ENCODE measurements at regions not wholly inside any gene's neighbourhood (a gene's known extent, or its start where the extent isn't known, plus 50 kb on each side); places are given as distances from the start of the nearest gene placed in this dataset.

DNA sequence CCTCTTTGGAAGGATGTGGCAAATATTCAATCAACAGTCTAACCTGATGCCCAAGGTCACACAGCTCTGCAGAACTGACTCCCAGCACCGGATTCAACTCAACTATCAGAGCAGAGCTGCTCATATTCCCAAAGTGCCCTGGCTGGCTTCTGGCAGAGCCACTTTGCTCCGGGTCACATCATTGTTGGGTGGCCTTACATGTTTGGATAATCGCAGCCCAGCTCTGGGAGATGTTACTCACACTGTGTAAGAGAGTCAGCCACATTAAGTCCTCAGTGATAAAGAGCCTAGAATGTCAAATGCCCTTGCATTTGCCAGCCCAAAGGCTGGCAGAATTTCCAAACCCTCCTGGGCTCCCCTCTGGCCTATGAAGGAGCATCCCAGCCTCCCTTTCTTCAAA, 79.8 kb upstream of the PDE1C start:
- DNase-seq (ENCODE audit: low spot score) = no peak
- no peak overlapping the region for H3K4me3 Mint-ChIP-seq (ENCODE audit: unreplicated experiment)
- H3K4me1 Mint-ChIP-seq (ENCODE audit: low read depth) = peaks cover 21% of the 10 kb centered on the region
- no peaks in the 10 kb centered on the region for H3K27me3 Mint-ChIP-seq (ENCODE audit: low read depth)
- no peak overlapping the region for H3K27ac Mint-ChIP-seq (ENCODE audit: unreplicated experiment)
- peaks cover 7% of the 10 kb centered on the region for H3K9me3 Mint-ChIP-seq (ENCODE audit: low read depth)
- peaks cover 3% of the 10 kb centered on the region for H3K36me3 Mint-ChIP-seq (ENCODE audit: low read depth)
- TF ChIP-seq, protein P1, sequence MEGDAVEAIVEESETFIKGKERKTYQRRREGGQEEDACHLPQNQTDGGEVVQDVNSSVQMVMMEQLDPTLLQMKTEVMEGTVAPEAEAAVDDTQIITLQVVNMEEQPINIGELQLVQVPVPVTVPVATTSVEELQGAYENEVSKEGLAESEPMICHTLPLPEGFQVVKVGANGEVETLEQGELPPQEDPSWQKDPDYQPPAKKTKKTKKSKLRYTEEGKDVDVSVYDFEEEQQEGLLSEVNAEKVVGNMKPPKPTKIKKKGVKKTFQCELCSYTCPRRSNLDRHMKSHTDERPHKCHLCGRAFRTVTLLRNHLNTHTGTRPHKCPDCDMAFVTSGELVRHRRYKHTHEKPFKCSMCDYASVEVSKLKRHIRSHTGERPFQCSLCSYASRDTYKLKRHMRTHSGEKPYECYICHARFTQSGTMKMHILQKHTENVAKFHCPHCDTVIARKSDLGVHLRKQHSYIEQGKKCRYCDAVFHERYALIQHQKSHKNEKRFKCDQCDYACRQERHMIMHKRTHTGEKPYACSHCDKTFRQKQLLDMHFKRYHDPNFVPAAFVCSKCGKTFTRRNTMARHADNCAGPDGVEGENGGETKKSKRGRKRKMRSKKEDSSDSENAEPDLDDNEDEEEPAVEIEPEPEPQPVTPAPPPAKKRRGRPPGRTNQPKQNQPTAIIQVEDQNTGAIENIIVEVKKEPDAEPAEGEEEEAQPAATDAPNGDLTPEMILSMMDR (IDR thresholded peaks at IDR 0.05) = no peak

DNA sequence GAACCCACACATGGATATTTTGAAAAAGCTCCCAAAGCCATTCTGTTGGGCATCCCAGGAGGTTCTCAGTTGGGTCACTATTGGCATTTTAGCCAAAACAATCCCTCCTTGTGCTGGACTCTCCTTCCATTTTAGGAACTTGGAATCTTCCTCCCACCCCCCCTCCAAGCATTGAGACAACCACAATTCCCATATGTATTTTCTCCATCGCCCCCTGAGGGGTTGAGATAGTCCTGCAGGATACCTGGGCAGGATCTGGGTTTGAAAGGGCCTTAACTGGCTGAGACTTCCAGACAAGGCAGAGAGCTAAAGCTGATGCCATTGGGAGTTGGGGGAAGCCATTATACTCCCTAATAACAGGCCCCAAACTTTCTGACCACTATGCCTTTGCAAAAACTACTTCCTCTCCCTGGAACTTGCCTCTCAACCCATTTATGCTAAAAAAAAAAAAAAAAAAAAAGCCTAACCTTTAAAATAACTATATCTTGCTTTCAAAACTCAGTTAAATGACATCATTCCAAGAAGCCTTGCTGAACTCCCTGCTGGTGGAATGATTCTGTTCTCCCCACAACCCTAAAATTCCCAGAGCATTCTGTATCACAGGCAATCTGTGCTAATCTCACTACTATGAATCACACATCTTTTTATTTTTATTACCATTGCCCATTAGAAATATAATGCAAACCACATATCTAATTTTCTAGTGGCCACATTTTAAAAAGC, 77.5 kb upstream of the PDE1C start:
- DNase-seq (ENCODE audit: low spot score) = no peak
- peaks cover 4% of the 10 kb centered on the region for H3K36me3 Mint-ChIP-seq (ENCODE audit: low read depth)
- TF ChIP-seq, protein P1 (IDR thresholded peaks at IDR 0.05) = no peak
- peaks cover 24% of the 10 kb centered on the region for H3K4me1 Mint-ChIP-seq (ENCODE audit: low read depth)
- H3K27ac Mint-ChIP-seq (ENCODE audit: unreplicated experiment) = peak overlapping the region; percentile 5
- H3K27me3 Mint-ChIP-seq (ENCODE audit: low read depth) = no peaks in the 10 kb centered on the region
- H3K4me3 Mint-ChIP-seq (ENCODE audit: unreplicated experiment) = no peak overlapping the region
- peaks cover 7% of the 10 kb centered on the region for H3K9me3 Mint-ChIP-seq (ENCODE audit: low read depth)

DNA sequence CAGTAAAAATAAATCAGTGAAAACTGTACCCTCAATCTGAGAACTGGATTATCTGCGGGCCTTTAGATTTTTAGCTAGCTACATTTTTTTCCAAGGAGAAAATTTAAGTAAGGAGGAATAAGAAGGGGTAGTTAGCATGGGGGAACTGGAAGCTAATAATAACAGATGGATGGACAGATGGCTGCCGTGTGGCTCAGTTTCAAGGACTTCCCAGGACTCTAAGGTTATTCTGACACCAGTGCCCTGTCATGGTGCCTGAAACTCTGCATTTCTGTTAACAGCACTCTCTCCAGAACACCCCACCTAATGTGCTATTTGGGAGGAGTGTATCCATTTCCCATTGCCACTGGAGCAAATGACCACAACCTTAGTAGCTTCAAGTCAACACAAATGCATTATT, 75.7 kb upstream of the PDE1C start:
- Mint-ChIP-seq H3K4me1 (ENCODE audit: low read depth) (peaks cover 38% of the 10 kb centered on the region), H3K9me3 (ENCODE audit: low read depth) (peaks cover 1% of the 10 kb centered on the region), H3K36me3 (ENCODE audit: low read depth) (peaks cover 2% of the 10 kb centered on the region), H3K4me3 (ENCODE audit: unreplicated experiment) (no peak overlapping the region), H3K27ac (ENCODE audit: unreplicated experiment) (no peak overlapping the region), H3K27me3 (ENCODE audit: low read depth) (no peaks in the 10 kb centered on the region)
- no peak for DNase-seq (ENCODE audit: low spot score)
- TF ChIP-seq, protein P1 (IDR thresholded peaks at IDR 0.05) = no peak

DNA sequence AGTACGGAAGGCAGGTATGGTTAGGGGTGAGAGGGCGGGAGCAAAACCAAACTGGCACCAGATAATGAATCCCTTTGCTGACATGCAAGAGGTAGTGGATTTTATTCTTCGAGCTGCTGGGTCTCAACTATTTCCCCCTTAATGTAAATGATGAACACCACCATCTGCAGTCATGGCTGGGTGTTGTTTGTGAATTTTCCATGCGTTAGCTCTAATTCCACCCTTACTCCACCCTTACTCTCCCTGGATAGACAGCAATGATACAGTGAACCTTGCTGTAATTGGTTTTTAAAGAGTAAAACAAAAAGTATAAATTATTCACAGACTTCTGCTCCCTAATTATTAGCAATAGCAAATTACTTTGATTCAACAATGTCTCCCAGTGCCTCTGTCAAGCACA, 74.5 kb upstream of the PDE1C start:
- Mint-ChIP-seq H3K27ac (ENCODE audit: unreplicated experiment) (no peak overlapping the region), H3K4me3 (ENCODE audit: unreplicated experiment) (no peak overlapping the region), H3K27me3 (ENCODE audit: low read depth) (no peaks in the 10 kb centered on the region), H3K9me3 (ENCODE audit: low read depth) (no peaks in the 10 kb centered on the region), H3K36me3 (ENCODE audit: low read depth) (peaks cover 1% of the 10 kb centered on the region), H3K4me1 (ENCODE audit: low read depth) (peaks cover 38% of the 10 kb centered on the region)
- no peak for DNase-seq (ENCODE audit: low spot score)
- TF ChIP-seq, protein P1 (IDR thresholded peaks at IDR 0.05) = no peak

DNA sequence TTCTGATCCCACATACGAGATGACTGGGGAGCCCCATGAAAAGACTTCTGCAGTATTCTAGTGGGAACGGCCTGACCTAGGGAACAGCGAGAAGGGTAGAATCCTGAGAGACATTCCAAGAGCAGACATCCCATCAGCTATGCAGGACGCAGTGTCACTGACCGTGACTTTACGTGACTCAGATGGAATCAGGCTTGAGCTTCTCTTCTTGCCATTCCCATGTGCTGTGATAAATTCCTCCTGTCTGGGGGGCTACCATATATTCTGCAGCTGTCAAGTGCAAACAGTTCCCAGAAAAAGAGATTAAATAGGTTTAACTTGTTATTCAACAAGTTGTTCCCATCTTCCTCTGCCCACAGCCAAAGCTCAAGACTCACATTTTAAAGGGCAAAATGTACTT, 73.1 kb upstream of the PDE1C start:
- no peak overlapping the region for H3K4me3 Mint-ChIP-seq (ENCODE audit: unreplicated experiment)
- TF ChIP-seq, protein P1 (IDR thresholded peaks at IDR 0.05) = no peak
- no peaks in the 10 kb centered on the region for H3K9me3 Mint-ChIP-seq (ENCODE audit: low read depth)
- H3K36me3 Mint-ChIP-seq (ENCODE audit: low read depth) = peaks cover 1% of the 10 kb centered on the region
- H3K4me1 Mint-ChIP-seq (ENCODE audit: low read depth) = peaks cover 38% of the 10 kb centered on the region
- no peaks in the 10 kb centered on the region for H3K27me3 Mint-ChIP-seq (ENCODE audit: low read depth)
- peak overlapping the region; percentile 76 for H3K27ac Mint-ChIP-seq (ENCODE audit: unreplicated experiment)
- no peak for DNase-seq (ENCODE audit: low spot score)
